GM12892 (cell line): ENCODE measurements at regions not wholly inside any gene's neighbourhood (a gene's known extent, or its start where the extent isn't known, plus 50 kb on each side); places are given as distances from the start of the nearest gene placed in this dataset.
"Not testable (repeated sequence)": the region's sequence is repeated elsewhere in the genome, so short reads cannot be mapped to it uniquely, and the experiment has no call there.

ENCODE experiments used
- DNase-seq: peaks from one replicate; pipeline ENCODE4 v3.0.0; 2011; ENCODE audit not compliant: insufficient read length
- FAIRE-seq: peaks from 2 replicates; lab custom pipeline; 2011; peaks lifted over from hg19 to GRCh38; lab: Jason Lieb, UNC
- POLR2A ChIP-seq: IDR thresholded peaks from 2 replicates; pipeline ENCODE4 v1.6.1; 2011; ENCODE audit warnings: low read depth, low read length, control low read depth
- POLR2AphosphoS5 ChIP-seq: IDR thresholded peaks from 2 replicates; pipeline ENCODE4 v1.6.1; 2011; ENCODE audit warnings: low read depth, low read length, control low read depth
- TAF1 ChIP-seq: IDR thresholded peaks from 2 replicates; pipeline ENCODE4 v1.6.1; 2011; ENCODE audit warnings: low read depth, mild to moderate bottlenecking, control low read depth, low read length, borderline replicate concordance

DNA sequence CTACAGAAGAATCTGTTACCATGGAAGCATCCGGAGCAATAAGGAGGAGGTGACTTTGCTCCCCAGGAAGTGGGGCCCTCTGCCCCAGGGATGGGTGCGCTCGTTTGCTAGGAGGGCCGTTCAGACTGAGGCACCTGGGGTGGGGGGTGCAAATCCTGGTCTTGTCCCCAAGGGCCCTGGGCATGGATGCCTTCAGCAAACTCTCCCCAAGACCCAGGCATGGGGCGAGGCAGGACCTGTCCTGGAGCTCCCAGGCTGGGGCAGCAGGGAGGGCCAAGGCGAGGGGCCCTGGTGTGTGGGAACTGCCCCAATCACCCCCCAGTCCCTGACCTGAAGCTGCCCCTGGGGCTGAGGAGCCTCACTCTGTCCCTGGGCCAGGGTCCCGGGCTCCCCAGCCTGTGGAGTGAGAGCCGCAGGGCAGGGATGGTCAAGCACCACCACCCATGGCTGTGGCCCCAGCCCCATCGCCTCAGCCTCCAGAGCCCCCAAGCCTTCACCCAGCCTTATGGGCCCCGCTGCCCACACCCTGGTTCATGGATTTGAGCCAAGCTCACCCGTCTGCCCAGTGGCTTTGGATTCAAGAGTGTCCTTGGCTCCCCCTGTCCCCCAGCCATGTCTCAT, 240.6 kb upstream of the SGCG start:
- no peak for DNase-seq
- TF ChIP-seq POLR2A: no peak
- no peak for TF ChIP-seq TAF1
- TF ChIP-seq POLR2AphosphoS5: no peak
- FAIRE-seq: no peak

DNA sequence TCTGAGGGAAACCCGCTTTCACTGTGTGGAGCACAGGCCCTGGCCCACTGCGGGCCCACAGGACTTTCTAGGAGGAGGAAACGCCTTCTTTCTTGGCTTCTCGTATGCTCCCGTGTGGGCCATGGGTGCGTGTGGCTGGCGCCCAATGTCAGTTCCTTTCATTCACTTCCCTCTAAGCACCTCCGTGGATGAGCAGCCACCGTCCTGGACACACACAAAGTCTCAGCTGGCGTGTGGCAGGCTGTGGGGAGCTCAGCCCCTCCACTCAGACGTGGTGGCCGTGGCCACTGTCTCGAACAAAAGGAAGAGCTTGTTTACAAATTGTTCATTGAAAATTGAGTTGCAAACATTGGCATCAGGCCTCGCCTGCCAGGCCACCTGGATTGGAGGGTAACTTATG, 240.0 kb upstream of the SGCG start:
- DNase-seq (no peak), FAIRE-seq (no peak)
- TF ChIP-seq POLR2A (no peak), TAF1 (no peak), POLR2AphosphoS5 (no peak)

DNA sequence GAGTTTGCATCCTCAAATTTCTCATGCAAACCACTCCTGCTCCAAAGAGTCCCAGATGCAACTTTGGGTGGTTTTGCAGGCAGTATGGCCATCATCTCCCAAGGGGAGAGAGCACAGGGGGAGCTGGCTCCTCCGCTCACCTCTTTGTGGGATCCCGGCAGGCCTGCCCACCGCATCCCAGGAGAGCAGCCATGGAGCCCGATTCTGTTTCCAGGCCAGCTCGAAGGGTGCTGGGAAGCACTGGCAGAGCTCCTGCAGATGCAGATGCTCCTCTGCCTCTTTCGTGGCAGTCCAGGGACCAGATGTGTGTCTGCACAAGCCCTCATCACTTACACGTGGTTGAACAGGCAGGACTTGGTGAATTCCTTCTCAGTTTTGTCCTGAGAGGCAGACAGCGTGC, 239.3 kb upstream of the SGCG start:
- not testable (repeated sequence) for DNase-seq, FAIRE-seq

DNA sequence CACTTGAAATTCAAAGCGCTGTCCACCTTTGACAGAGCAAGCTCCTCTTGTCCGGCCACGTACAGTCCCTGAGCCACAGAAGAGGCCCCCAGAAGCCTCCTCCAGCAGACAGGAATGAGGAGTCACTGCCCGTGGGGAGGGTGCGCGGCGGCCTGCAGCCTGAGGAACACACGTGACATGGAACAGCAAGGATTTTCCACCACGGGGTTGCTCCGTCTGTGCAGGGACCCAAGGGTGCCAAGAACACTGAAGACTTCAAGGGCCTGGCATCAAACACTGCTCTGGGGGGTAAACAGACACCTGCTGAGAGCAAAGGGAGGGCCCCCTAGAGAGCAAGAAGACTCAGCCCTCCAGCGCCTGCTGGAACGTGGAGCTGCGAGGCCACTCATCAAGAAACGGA, 237.9 kb upstream of the SGCG start:
- not testable (repeated sequence) for FAIRE-seq, DNase-seq

DNA sequence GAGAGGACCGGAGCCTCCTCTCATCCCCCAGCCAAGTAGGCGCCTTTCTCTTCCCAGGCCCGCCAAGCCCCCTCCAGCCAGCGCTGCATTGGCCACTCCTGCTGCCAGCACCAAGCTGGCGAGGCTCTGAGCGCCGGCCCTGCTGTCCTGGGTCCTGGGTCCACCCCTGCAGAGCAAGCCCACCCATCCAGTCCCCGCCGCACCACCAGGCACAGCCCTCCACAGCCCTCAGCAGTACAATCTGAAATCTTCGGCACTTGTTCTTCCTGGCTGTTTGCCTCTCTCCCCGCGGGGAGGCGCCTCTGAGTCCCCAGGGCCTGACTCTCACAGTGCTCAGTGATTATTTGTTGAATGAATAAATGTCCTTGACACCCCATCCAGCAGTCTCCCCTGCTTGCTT, 236.4 kb upstream of the SGCG start:
- FAIRE-seq: no peak
- TF ChIP-seq POLR2A (no peak), POLR2AphosphoS5 (no peak), TAF1 (no peak)
- DNase-seq: no peak

DNA sequence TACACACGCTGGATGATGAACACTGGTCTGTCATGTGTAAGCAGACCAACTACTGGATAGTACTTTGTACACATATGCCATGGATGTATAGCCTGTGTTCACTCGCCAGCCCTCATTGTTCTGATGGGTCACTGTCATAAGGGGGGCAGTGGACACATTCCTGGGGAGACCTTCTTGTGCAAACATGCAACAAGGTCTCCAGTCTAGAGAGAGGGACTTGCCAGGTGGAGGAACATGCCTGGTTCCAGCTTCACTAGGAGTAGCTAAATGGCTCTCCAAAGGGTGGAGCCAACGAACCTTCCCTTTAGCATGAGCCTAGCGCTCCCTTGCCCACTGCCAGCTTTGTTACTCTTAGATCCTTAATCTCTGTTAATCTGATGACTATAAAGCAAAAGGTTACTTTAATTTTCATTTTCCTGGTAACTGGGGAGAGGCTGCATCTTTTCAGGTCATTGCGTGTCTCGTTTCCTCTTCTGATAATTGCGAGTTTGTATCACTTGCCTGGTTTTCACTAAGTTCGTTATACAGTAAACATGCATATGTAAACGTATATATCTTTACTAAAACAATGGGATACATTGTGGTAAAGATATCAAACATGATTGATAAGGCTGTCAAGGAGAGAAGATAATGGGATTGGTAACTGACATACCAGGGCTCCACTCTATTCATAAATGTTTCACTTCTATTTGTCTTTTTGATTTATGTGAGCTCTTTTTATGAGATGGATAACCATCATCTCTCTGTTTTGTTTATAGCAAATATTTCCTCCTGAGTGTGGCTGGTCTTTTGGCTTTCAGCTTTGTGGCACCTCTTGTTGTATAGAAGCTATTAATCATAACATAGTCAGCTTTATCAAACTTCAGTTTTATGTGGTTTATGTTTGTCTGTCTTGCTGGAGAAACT, 235.2 kb upstream of the SGCG start:
- TF ChIP-seq POLR2A (no peak), TAF1 (no peak), POLR2AphosphoS5 (no peak)
- no peak for FAIRE-seq
- DNase-seq: no peak

DNA sequence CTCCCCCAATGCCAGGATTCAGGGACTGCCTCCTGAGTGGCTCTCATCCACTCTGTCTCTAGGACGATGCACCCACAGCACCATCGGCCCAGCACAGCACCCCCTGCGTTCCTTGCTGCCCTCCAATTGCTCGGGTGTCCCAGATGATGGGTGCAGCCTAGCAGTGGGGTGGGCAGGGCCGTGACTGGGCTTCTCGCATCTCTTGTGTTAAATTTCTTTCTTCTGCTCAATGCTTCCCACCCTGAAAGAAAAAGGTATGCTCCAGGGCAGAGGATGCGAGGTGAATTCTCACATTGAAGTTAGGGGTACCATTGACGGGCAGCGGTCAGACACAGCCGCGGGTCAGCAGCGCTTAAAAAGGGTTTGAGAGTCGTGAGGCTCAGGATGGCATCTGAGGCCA, 232.4 kb upstream of the SGCG start:
- TF ChIP-seq TAF1 (no peak), POLR2A (no peak)
- DNase-seq: no peak
- FAIRE-seq: no peak

DNA sequence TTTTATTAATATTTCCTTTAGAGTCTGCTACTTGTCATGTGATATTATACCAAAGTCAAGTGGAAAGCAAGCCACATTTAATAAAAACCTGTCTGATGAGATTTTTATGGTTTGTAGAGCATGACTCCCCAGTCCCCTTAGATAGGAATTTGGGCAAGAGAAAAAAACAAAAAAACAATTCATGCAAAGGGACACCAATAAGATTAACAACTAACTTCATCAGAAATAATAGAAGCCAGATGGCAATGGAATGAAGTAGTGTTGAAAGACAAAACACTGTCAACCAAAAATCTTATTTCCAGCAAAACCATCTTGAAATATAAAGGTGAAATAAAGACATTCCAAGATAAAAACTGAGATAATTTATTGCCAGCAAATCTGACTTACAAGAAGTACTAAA, 228.8 kb upstream of the SGCG start:
- FAIRE-seq, DNase-seq: not testable (repeated sequence)

DNA sequence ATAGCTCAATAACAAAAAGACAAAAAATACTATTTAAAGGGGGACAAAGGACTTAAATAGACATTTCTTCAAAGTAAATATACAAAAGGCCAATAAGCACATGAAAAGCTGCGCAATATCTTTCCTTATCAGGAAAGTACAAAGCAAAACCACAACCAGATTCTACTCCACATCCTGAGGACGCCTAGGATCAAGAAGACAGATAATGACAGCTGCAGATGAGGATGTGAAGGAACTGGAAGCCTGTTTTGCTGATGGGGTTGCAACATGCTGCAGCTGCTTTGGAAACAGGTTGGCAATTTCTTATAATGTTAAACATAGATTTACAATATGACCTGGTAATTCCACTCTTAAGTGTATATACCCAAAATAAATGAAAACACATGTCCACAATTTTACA, 225.6 kb upstream of the SGCG start:
- DNase-seq, FAIRE-seq: not testable (repeated sequence)

DNA sequence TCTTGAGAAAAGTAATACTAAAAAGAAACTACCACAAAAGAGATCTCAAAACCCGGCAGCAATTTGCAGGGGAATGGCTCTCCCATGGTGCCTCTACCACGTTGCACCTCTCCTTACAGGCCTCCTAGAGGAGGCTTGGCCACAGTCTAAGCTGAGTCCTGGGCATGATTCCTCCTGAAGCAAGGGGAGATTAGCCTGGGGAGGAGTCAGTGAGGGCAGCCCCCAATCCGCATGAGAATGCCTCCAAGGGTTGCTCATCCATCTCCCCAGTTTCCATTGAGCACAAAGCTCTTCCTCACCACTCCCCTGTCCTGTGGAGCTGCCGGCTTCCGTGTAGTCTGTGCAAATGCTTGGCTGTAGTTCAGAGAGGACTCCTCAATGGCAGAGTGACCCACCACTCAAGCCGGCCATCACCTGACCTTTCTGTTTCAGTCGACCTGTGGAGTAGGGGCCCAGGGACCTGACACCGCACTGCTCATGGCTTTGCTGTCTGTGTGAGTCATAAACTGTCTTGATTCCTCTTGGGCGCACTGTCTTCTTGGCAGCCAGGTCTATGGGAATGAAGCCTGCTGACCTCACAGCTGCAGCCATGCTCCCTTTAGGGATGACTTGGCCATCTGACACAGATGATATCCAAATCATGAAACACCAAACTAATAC, 224.2 kb upstream of the SGCG start:
- not testable (repeated sequence) for FAIRE-seq, DNase-seq

DNA sequence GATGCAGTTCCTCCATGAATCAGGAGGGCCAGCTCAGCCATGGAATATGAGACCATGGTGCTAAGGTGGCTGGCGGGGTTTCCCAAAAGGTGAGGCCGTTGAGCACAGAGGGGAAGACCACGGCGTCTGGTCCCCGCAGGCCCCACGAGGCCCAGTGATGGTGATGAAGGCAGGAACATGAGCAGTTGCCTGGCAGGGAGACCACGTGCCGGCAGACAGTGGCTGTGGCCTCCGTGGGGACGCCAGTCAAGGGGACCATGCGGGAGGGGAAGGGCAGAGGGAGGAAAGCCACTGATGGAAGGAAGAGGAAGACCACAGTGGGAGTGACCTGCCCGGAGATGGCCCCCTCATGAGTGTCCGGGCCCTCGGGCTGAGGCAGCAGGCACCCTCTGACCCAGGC, 220.9 kb upstream of the SGCG start:
- not testable (repeated sequence) for FAIRE-seq, DNase-seq

DNA sequence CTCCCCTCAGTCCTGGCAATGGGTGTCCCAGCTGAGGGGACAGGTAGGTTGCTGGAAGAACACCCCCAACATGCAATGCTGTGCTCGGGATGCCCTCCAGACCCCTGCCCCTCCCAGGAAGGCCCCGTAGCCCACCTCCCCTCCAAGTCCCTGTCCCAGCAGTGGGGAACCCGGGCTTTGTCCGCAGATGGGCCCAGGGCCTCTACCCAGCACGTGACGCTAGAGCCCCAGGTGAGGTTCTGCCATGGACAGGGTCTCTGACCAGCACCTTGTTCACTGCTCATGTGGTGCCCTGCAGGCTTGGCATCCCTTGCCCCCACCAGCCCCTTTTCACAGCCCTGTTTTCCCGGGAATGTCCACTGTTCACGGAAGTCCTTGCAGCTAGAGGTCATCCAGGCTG, 220.0 kb upstream of the SGCG start:
- no peak for DNase-seq
- FAIRE-seq: no peak
- TF ChIP-seq POLR2A (no peak), TAF1 (no peak), POLR2AphosphoS5 (no peak)

DNA sequence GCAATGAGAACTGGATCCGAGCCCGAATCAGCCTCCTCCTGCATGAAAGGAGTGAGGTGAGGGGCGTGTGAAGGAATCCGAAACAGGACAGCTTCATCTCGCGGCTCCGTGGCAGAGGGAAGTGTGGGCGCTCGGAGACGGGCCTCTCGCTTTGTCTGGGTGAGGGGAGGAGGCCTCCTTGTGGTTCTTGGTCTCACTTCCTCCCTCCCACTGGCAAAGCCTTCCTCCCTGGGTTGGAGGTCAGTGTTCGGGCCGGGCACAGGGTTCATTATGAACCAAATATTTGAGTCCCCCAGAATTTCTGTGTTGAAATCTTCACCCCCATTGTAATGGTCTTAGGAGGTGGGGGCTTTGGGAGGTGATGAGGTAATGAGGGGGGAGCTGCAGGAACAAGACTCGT, 219.4 kb upstream of the SGCG start:
- not testable (repeated sequence) for FAIRE-seq, DNase-seq
